ENCODE measurements at regions not wholly inside any gene's neighbourhood (a gene's known extent, or its start where the extent isn't known, plus 50 kb on each side); places are given as distances from the start of the nearest gene placed in this dataset.
A peak's percentile ranks its signal among the peaks of the same experiment; 100 is the strongest.

GRCh38 chr14:40464531-40464930 is 1032.3 kb upstream of the FBXO33 start:
- no peak overlapping the region for H2BK5ac ChIP-seq (ENCODE audit: insufficient read length, low read length)
- no peak overlapping the region for H2AFZ ChIP-seq (ENCODE audit: low read length)
- H3K14ac ChIP-seq (ENCODE audit: insufficient read depth, low read length) = peak overlapping the region; percentile 75; the same call in 1 of the 2 replicates
- H3K56ac ChIP-seq (ENCODE audit: insufficient read length, low read depth, low read length) = peak overlapping the region; percentile 24
- no peak overlapping the region for H2AK5ac ChIP-seq (ENCODE audit: insufficient read length, low read length)
- no peaks in the 10 kb centered on the region for H3K27me3 Mint-ChIP-seq (ENCODE audit: low read depth)
- H3K79me1 ChIP-seq (ENCODE audit: insufficient read depth, low read depth, low read length, poor library complexity, severe bottlenecking) = no peaks in the 10 kb centered on the region
- H3K27ac ChIP-seq (ENCODE audit: insufficient read length, low read depth, low read length) = no peak overlapping the region
- DNase-seq = no peak
- H3K4me1 Mint-ChIP-seq = peaks cover 7 to 8% of the 10 kb centered on the region in 2 experiments
- peaks cover 11% of the 10 kb centered on the region for H3K9me3 ChIP-seq (ENCODE audit: control insufficient read depth, low read depth, low read length)
- no CpG with 5 or more reads among the region's 2 CpGs for WGBS (ENCODE audit: extremely low coverage, insufficient read length, low lambda C conversion rate)
- no peak overlapping the region for H4K5ac ChIP-seq (ENCODE audit: insufficient read length, low read depth, low read length)
- peak overlapping the region; percentile 89; the same call in 1 of the 2 replicates for H2BK15ac ChIP-seq (ENCODE audit: low read depth, low read length)
- H3K27me3 ChIP-seq (ENCODE audit: insufficient read depth, low read length) = no peaks in the 10 kb centered on the region
- H3K4me2 ChIP-seq (ENCODE audit: insufficient read depth, insufficient read length, low read length) = no peak overlapping the region
- no peaks in the 10 kb centered on the region for H4K20me1 ChIP-seq (ENCODE audit: control insufficient read depth, insufficient read depth, insufficient read length)
- H2BK20ac ChIP-seq (ENCODE audit: low read depth, low read length, poor library complexity, severe bottlenecking) = no peak overlapping the region
- H3K4me1 ChIP-seq (ENCODE audit: insufficient read depth, low read length) = no peaks in the 10 kb centered on the region
- H3K27ac Mint-ChIP-seq = no peak overlapping the region
- no peak overlapping the region for H3T11ph ChIP-seq (ENCODE audit: low read length)
- H3K36me3 Mint-ChIP-seq (ENCODE audit: insufficient read depth in 1 of 3, low read depth in 3 of 3) = peaks cover 11 to 27% (median 14%) of the 10 kb centered on the region in 3 experiments
- no peak overlapping the region for H2BK12ac ChIP-seq (ENCODE audit: insufficient read length, low read depth, low read length)
- no peak overlapping the region for H4K91ac ChIP-seq (ENCODE audit: insufficient read length, low read depth, low read length)
- H3K9me3 Mint-ChIP-seq = peaks cover 22 to 40% of the 10 kb centered on the region in 2 experiments
- no peaks in the 10 kb centered on the region for H3K79me2 ChIP-seq (ENCODE audit: insufficient read depth, low read length)
- no peak overlapping the region for H3K9ac ChIP-seq (ENCODE audit: extremely low read depth, insufficient read length, low read length)
- TF ChIP-seq CTCF (conservative IDR thresholded peaks at IDR 0.05) = no peak
- H3K23me2 ChIP-seq (ENCODE audit: insufficient read length, low read depth, low read length, poor library complexity, severe bottlenecking) = peaks cover 2% of the 10 kb centered on the region
- H3K4me3 Mint-ChIP-seq = no peak overlapping the region
- H3K4ac ChIP-seq (ENCODE audit: low read depth, low read length) = no peak overlapping the region
- H4K8ac ChIP-seq (replicated peaks; ENCODE audit: insufficient read length, low read depth, low read length) = no peak overlapping the region
- no peak overlapping the region for H3K18ac ChIP-seq (ENCODE audit: insufficient read length, low read depth, low read length)
- no peak overlapping the region for H3K23ac ChIP-seq (ENCODE audit: insufficient read length, low read depth, low read length)
- H2BK120ac ChIP-seq (ENCODE audit: low read depth, low read length, poor library complexity, severe bottlenecking) = no peak overlapping the region
